Esophagus squamous epithelium (tissue), 5 donors: ENCODE measurements at regions not wholly inside any gene's neighbourhood (a gene's known extent, or its start where the extent isn't known, plus 50 kb on each side); places are given as distances from the start of the nearest gene placed in this dataset.

ENCODE experiments used
- DNase-seq: peaks from one replicate; lab custom pipeline; 2025; lab: John Stamatoyannopoulos, UW
- H3K27ac ChIP-seq, 4 donors: fragments of 200-600 bp; sonication (generic); one replicate each; pipeline ENCODE4 v1.5.1; 2016 to 2019; ENCODE audit warnings: mild to moderate bottlenecking in 1 of 4
- H3K27me3 ChIP-seq, 4 donors: fragments of 200-600 bp; sonication (generic); 1 replicate in 3 of 4; 2 replicates in 1 of 4; pipeline versions ENCODE4 v1.5.1 to v1.6.0; 2017 to 2021; ENCODE audit warnings: antibody characterized with exemption in 1 of 4
- H3K36me3 ChIP-seq, 3 donors: fragments of 200-600 bp; sonication (generic); one replicate each; pipeline ENCODE4 v1.5.1; 2016 to 2019
- H3K4me1 ChIP-seq, 3 donors: fragments of 200-600 bp; sonication (generic); one replicate each; pipeline ENCODE4 v1.5.1; 2017 to 2019
- H3K4me3 ChIP-seq, 4 donors: fragments of 200-600 bp; sonication (generic); 1 replicate in 3 of 4; 2 replicates in 1 of 4; pipeline ENCODE4 v1.5.1; 2016 to 2019; ENCODE audit warnings: mild to moderate bottlenecking in 2 of 4, moderate library complexity in 1 of 4
- H3K9me3 ChIP-seq, 3 donors: fragments of 200-600 bp; sonication (generic); one replicate each; pipeline ENCODE4 v1.5.1; 2016 to 2019
- CTCF ChIP-seq, 6 experiments: fragments of 450-650 bp in 4 of 6; fragments of 200-600 bp in 2 of 6; sonication (generic) in 2 of 6; IDR thresholded peaks; one replicate each; pipeline ENCODE4 v1.5.1; 2016 to 2019; ENCODE audit warnings: antibody characterized with exemption in 6 of 6, mild to moderate bottlenecking in 4 of 6, moderate library complexity in 4 of 6
- POLR2A ChIP-seq, 4 donors: fragments of 450-650 bp; IDR thresholded peaks; one replicate each; pipeline ENCODE4 v1.6.1; 2017; ENCODE audit warnings: antibody characterized with exemption in 4 of 4, mild to moderate bottlenecking in 4 of 4, moderate library complexity in 3 of 4
- WGBS, 2 donors: methylation state at CpG; one replicate each; pipeline ENCODE4 v1.1.5; 2018; 5-methylcytosine and 5-hydroxymethylcytosine counted together
- intact Hi-C: fragments of 100-400 bp; cut with DNase I; formaldehyde crosslinking; loops from one replicate; pipeline ENCODE4 v1.15.0; 2022
- donor health status: DM: yes; HTN: yes; CAD: no.

DNA sequence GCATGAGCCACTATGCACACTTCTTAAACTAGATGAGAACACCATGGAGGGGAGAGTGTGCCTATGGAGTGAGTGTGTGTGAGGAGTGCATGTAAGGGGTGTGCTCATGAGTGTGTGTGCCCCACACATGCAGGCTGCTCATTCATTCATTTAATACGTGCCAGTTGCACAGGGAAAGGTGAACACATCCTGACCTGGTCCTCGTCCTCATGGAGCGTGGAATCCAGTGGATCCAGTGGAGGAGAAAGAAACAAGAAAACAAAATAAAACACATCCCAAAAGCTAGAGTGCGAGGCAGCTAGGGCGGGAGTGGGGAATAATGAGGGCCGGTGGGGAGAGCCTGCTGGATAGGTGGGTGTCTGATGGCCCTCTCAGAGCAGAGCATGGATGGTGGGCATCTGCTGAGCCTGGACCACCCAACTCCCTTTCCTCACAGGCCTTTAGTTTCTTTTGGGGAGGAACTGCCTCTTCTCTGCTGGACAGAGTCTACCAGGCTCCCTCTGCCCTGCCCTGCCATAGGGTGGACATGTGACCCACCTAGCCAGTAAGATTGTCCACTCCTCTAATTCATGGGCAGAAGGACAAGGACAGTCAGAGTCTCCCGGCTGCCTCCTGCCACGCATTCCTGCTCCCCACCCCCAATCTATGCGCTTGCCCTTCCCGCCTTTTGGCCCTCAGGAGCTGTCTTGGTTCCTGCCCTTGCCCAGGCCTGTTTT is 204.3 kb downstream of the RAB11FIP4 start:
- TF ChIP-seq CTCF (IDR thresholded peaks at IDR 0.05) = no peak
- no peak for TF ChIP-seq POLR2A (IDR thresholded peaks at IDR 0.05)

GRCh38 chr17:31595076-31595475 is 203.6 kb downstream of the RAB11FIP4 start:
- TF ChIP-seq CTCF (IDR thresholded peaks at IDR 0.05) (no peak), POLR2A (IDR thresholded peaks at IDR 0.05) (no peak)
- H3K4me3 ChIP-seq = no peak overlapping the region
- 28 to 86% methylated on average over 1 to 2 of the region's 2 CpGs for WGBS, 2 donors

More for the DNA sequence above, 204.3 kb downstream of the RAB11FIP4 start:
- intact Hi-C loops = no loop called here
- Histone ChIP-seq H3K9me3 (no peaks in the 10 kb centered on the region), H3K4me3 (no peak overlapping the region), H3K27me3 (no peaks in the 10 kb centered on the region), H3K27ac (peak overlapping the region; percentile 69 to 87 (median 82)), H3K4me1 (peaks cover 18 to 42% (median 29%) of the 10 kb centered on the region in 3 donors), H3K36me3 (peaks cover 0 to 20% (median 0%) of the 10 kb centered on the region in 3 donors)
- no peak for DNase-seq
- WGBS, 2 donors = 76 to 82% methylated on average over 10 of the region's 10 CpGs

GRCh38 chr17:31594416-31594815 is 202.9 kb downstream of the RAB11FIP4 start:
- no peak for DNase-seq
- H3K27me3 ChIP-seq = no peaks in the 10 kb centered on the region
- TF ChIP-seq POLR2A (IDR thresholded peaks at IDR 0.05) = no peak
- no peak for TF ChIP-seq CTCF (IDR thresholded peaks at IDR 0.05)
- H3K36me3 ChIP-seq = peaks cover 0 to 22% (median 0%) of the 10 kb centered on the region in 3 donors
- intact Hi-C loops = no loop called here
- H3K4me1 ChIP-seq = peaks cover 18 to 42% (median 29%) of the 10 kb centered on the region in 3 donors
- 93 to 97% methylated on average over 3 of the region's 3 CpGs for WGBS, 2 donors
- H3K4me3 ChIP-seq = no peak overlapping the region
- peak overlapping the region in 1 of 4 donors; percentile 83 for H3K27ac ChIP-seq
- H3K9me3 ChIP-seq = no peaks in the 10 kb centered on the region

More at GRCh38 chr17:31595076-31595475, 203.6 kb downstream of the RAB11FIP4 start:
- no peaks in the 10 kb centered on the region for H3K9me3 ChIP-seq
- no peak for DNase-seq
- peaks cover 18 to 42% (median 29%) of the 10 kb centered on the region in 3 donors for H3K4me1 ChIP-seq
- H3K27me3 ChIP-seq = no peaks in the 10 kb centered on the region
- H3K27ac ChIP-seq = peak overlapping the region in 2 of 4 donors; percentile 81 to 83
- intact Hi-C loops = no loop called here
- peaks cover 0 to 22% (median 0%) of the 10 kb centered on the region in 3 donors for H3K36me3 ChIP-seq

- Histone ChIP-seq H3K36me3 (peaks cover 0 to 22% (median 0%) of the 10 kb centered on the region in 3 donors), H3K4me3 (no peak overlapping the region), H3K4me1 (peaks cover 18 to 42% (median 29%) of the 10 kb centered on the region in 3 donors), H3K27me3 (no peaks in the 10 kb centered on the region), H3K9me3 (no peaks in the 10 kb centered on the region), H3K27ac (peak overlapping the region in 1 of 4 donors; percentile 83)
- WGBS, 2 donors = 27 to 40% methylated on average over 1 to 4 of the region's 7 CpGs
- intact Hi-C loops = no loop called here
- TF ChIP-seq POLR2A (IDR thresholded peaks at IDR 0.05) = no peak
- no peak for TF ChIP-seq CTCF (IDR thresholded peaks at IDR 0.05)
- no peak for DNase-seq
These were observed 202.3 kb downstream of the RAB11FIP4 start for GRCh38 chr17:31593806-31594205.

DNA sequence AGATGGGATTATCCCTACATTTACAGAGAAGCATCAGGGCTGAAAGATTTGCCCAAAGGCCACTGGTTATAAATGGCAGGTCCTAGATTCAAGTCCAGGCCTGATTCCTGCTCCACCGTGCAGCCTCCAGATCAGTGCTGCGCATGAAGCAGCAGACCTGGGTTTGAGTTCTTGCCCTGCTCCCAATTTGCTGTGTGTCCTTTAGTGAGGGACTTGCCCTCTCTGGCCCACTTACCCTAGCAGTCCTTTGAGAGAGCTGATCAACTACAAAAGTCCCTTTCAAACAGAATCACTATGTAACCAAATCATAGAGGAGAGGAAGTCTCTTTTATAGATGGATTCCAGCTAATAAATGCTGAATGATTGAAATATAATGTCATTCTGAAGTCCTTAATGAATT is 200.4 kb downstream of the RAB11FIP4 start:
- intact Hi-C loops = no loop called here
- no peak for TF ChIP-seq POLR2A (IDR thresholded peaks at IDR 0.05)
- no peak for TF ChIP-seq CTCF (IDR thresholded peaks at IDR 0.05)
- DNase-seq = no peak
- Histone ChIP-seq H3K36me3 (peaks cover 0 to 22% (median 0%) of the 10 kb centered on the region in 3 donors), H3K4me1 (peaks cover 16 to 40% (median 24%) of the 10 kb centered on the region in 3 donors), H3K27ac (no peak overlapping the region), H3K9me3 (no peaks in the 10 kb centered on the region), H3K4me3 (no peak overlapping the region), H3K27me3 (no peaks in the 10 kb centered on the region)
- 60 to 100% methylated on average over 1 to 2 of the region's 2 CpGs for WGBS, 2 donors
